ENCODE measurements at regions not wholly inside any gene's neighbourhood (a gene's known extent, or its start where the extent isn't known, plus 50 kb on each side); places are given as distances from the start of the nearest gene placed in this dataset.

- no peak for DNase-seq (ENCODE audit: low read depth in 2 of 2)
Observed at GRCh38 chr12:69062621-69063237, 129.8 kb upstream of the CPM start.

- DNase-seq (ENCODE audit: low read depth in 2 of 2) = no peak
Observed at GRCh38 chr12:69064734-69065443, 131.9 kb upstream of the CPM start.

GRCh38 chr12:69065775-69066174 lies 132.8 kb upstream of the CPM start:
- DNase-seq (ENCODE audit: low read depth in 2 of 2) = no peak

GRCh38 chr12:69066492-69067373 lies 133.8 kb upstream of the CPM start:
- DNase-seq (ENCODE audit: low read depth in 2 of 2) = no peak

- DNase-seq (ENCODE audit: low read depth in 2 of 2) = no peak
Observed at GRCh38 chr12:69067713-69068112, 134.7 kb upstream of the CPM start.

- no peak for DNase-seq (ENCODE audit: low read depth in 2 of 2)
Observed at GRCh38 chr12:69068448-69068847, 135.5 kb upstream of the CPM start.

GRCh38 chr12:69069479-69069878 lies 136.5 kb upstream of the CPM start:
- no peak for DNase-seq (ENCODE audit: low read depth in 2 of 2)

- DNase-seq (ENCODE audit: low read depth in 2 of 2) = peak in 1 of 2 donors; percentile 24
Observed at GRCh38 chr12:69070319-69071090, 137.5 kb upstream of the CPM start.

- DNase-seq (ENCODE audit: low read depth in 2 of 2) = no peak
Observed at GRCh38 chr12:69071091-69071370, 138.1 kb upstream of the CPM start.

- DNase-seq (ENCODE audit: low read depth in 2 of 2) = no peak
Observed at GRCh38 chr12:69073035-69073434, 140.1 kb upstream of the CPM start.

GRCh38 chr12:69074556-69075349 lies 141.8 kb upstream of the CPM start:
- no peak for DNase-seq (ENCODE audit: low read depth in 2 of 2)

- DNase-seq (ENCODE audit: low read depth in 2 of 2) = no peak
Observed at GRCh38 chr12:69083689-69084088, 150.7 kb upstream of the CPM start.

GRCh38 chr12:69084816-69085378 lies 151.9 kb upstream of the CPM start:
- DNase-seq (ENCODE audit: low read depth in 2 of 2) = no peak

GRCh38 chr12:69085852-69086251 lies 152.9 kb upstream of the CPM start:
- no peak for DNase-seq (ENCODE audit: low read depth in 2 of 2)

GRCh38 chr12:69087986-69088385 lies 151.4 kb upstream of the CPSF6 start:
- no peak for DNase-seq (ENCODE audit: low read depth in 2 of 2)

GRCh38 chr12:69090722-69091121 lies 148.6 kb upstream of the CPSF6 start:
- DNase-seq (ENCODE audit: low read depth in 2 of 2) = no peak

- DNase-seq (ENCODE audit: low read depth in 2 of 2) = no peak
Observed at GRCh38 chr12:69091442-69092017, 147.8 kb upstream of the CPSF6 start.

- no peak for DNase-seq (ENCODE audit: low read depth in 2 of 2)
Observed at GRCh38 chr12:69092137-69092536, 147.2 kb upstream of the CPSF6 start.

GRCh38 chr12:69094606-69095216 lies 144.7 kb upstream of the CPSF6 start:
- DNase-seq (ENCODE audit: low read depth in 2 of 2) = no peak
